ACC112 (cell line): ENCODE measurements at regions not wholly inside any gene's neighbourhood (a gene's known extent, or its start where the extent isn't known, plus 50 kb on each side); places are given as distances from the start of the nearest gene placed in this dataset.
A peak's percentile ranks its signal among the peaks of the same experiment; 100 is the strongest.

Source experiments
- H2AFZ ChIP-seq: fragments of 200-600 bp; sonication (generic); one replicate; pipeline ENCODE4 v1.6.0; 2017; ENCODE audit warnings: antibody characterized with exemption, low read length; ENCODE audit not compliant: unreplicated experiment
- H3K27ac ChIP-seq: fragments of 200-600 bp; sonication (generic); 2 replicates; pipeline ENCODE4 v1.5.1; 2014; ENCODE audit warnings: low read depth, mild to moderate bottlenecking, antibody characterized with exemption, low read length, moderate library complexity
- H3K27me3 ChIP-seq: fragments of 200-600 bp; sonication (generic); 2 replicates; pipeline ENCODE4 v1.6.1; 2014; ENCODE audit warnings: mild to moderate bottlenecking, antibody characterized with exemption, low read length, moderate library complexity, mixed read lengths; ENCODE audit not compliant: insufficient read depth
- H3K36me3 ChIP-seq: fragments of 200-600 bp; sonication (generic); 2 replicates; pipeline ENCODE4 v1.6.1; 2016; ENCODE audit warnings: mild to moderate bottlenecking, antibody characterized with exemption, low read length, moderate library complexity, mixed read lengths; ENCODE audit not compliant: insufficient read depth
- H3K4me1 ChIP-seq: fragments of 200-600 bp; sonication (generic); one replicate; pipeline ENCODE4 v1.6.1; 2016; ENCODE audit warnings: low read length, mixed read lengths; ENCODE audit not compliant: insufficient read depth, unreplicated experiment, control insufficient read depth
- H3K4me3 ChIP-seq: fragments of 200-600 bp; sonication (generic); 2 replicates; pipeline ENCODE4 v1.5.1; 2014; ENCODE audit warnings: mild to moderate bottlenecking, low read depth, low read length
- H3K79me2 ChIP-seq: fragments of 200-600 bp; sonication (generic); one replicate; pipeline ENCODE4 v1.6.0; 2016; ENCODE audit warnings: low read length; ENCODE audit not compliant: control insufficient read depth, unreplicated experiment, insufficient read depth

DNA sequence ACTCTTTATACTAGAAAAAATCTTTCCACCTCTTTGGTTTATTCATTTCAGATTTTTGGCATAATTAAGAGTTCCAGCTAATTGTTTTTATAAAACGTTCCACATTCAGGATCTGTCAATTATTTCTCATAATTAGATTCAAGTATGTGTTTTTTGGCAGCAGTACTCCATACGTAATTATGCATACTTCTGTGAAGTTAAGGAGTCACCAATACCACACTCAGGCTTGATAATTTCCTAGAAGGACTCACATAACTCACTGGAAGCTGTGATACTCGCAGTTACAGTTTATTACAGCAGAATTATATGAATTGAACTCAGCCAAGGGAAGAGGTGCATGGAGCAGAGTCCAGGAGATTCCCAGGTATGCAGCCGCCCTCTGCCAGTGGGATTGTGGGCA lies 290.5 kb upstream of the AKR1E2 start:
- Histone ChIP-seq H3K4me3 (no peak overlapping the region), H3K27ac (no peak overlapping the region), H3K27me3 (no peaks in the 10 kb centered on the region), H2AFZ (no peak overlapping the region), H3K4me1 (peaks cover 12% of the 10 kb centered on the region), H3K36me3 (no peaks in the 10 kb centered on the region), H3K79me2 (no peaks in the 10 kb centered on the region)

DNA sequence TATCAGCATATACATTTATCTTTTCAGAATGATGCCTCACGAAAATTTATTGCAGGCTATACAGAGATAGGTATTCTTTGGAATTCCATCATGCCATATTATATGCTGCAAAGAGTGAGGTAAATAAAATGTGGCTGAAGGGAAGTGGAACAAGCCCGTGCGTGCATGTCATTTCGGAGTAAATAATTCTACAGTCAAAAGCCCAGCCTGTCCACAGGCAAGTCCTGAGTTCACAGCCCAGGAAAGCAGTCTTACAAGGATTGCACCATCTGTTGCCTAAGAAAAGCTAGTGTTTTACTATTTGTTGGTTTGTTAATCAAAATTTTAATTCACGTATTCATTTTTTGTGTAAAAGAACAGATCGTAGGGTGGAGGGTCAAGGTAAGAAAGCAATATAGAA lies 292.4 kb upstream of the AKR1E2 start:
- H2AFZ ChIP-seq: peak overlapping the region; percentile 15
- H3K4me1 ChIP-seq: peaks cover 12% of the 10 kb centered on the region
- peak overlapping the region; percentile 6; the same call in 1 of the 2 replicates for H3K4me3 ChIP-seq
- no peaks in the 10 kb centered on the region for H3K36me3 ChIP-seq
- peak overlapping the region; percentile 89 for H3K27ac ChIP-seq
- no peaks in the 10 kb centered on the region for H3K79me2 ChIP-seq
- H3K27me3 ChIP-seq: no peaks in the 10 kb centered on the region

DNA sequence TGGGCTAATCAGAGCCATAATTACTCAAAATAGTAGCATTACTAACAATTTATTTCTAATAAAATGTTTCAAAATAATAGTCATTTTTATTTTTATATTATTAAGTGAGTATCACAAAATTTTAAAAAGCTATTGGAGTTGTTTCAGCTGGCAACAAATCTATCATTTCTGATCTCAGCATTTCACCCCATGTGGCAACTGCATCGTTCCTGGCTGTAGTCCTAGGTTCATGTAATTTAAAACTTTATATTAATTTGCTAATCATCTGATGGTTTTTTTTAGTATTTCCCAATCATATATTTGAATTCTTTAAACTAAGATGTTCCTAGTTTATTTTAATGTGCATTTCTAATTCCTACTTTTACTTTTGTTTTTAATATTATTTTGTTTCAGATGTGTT lies 293.0 kb upstream of the AKR1E2 start:
- peaks cover 14% of the 10 kb centered on the region for H3K4me1 ChIP-seq
- H3K27me3 ChIP-seq: no peaks in the 10 kb centered on the region
- peak overlapping the region; percentile 89 for H3K27ac ChIP-seq
- H2AFZ ChIP-seq: peak overlapping the region; percentile 82
- no peaks in the 10 kb centered on the region for H3K79me2 ChIP-seq
- peak overlapping the region; percentile 6; the same call in 1 of the 2 replicates for H3K4me3 ChIP-seq
- H3K36me3 ChIP-seq: no peaks in the 10 kb centered on the region

DNA sequence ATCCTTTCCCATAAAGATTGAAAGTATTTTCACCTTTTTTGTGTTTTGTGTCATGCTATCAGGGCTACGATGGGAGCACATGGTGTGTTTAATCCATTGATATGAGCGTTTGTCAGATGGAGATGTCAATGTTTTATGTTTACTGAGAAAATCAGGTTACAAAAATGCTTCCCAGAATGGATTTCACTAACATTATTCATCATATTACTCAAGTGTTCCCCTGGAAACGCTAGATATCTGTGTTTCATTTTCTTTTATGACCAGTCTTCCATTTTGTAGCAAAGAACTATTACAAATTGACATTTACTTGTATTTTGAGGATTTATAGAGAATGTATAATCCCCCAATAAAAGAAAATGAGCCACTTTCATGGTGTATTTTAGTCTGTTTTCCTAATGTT lies 293.5 kb upstream of the AKR1E2 start:
- Histone ChIP-seq H3K27ac (peak overlapping the region; percentile 89), H3K4me3 (0 out of 2 replicates have a peak overlapping the region, but pooled peaks have one; percentile 1), H3K36me3 (no peaks in the 10 kb centered on the region), H3K27me3 (no peaks in the 10 kb centered on the region), H2AFZ (peak overlapping the region; percentile 82), H3K4me1 (peaks cover 19% of the 10 kb centered on the region), H3K79me2 (no peaks in the 10 kb centered on the region)

DNA sequence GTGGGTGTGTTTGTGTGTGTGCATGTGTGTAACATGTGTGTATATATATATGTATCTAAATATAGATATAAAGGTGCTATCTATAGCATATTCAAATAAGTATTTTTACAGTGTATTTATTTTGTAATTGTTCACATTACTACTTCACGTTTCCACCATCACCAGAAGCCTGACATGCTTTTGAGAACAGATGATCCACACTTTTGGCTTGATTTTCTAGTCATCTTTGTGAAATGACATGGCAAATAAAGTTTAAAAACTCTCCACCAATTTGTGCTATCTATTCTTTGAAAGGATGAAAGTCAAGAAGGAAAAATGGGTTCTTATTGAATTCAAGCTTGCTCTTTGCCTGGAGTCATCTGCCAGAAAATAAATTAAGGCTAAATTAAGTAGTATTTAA lies 294.0 kb upstream of the AKR1E2 start:
- no peaks in the 10 kb centered on the region for H3K36me3 ChIP-seq
- H3K27me3 ChIP-seq: no peaks in the 10 kb centered on the region
- H3K27ac ChIP-seq: peak overlapping the region; percentile 89
- peak overlapping the region; percentile 82 for H2AFZ ChIP-seq
- H3K4me1 ChIP-seq: peaks cover 24% of the 10 kb centered on the region
- 0 out of 2 replicates have a peak overlapping the region, but pooled peaks have one; percentile 1 for H3K4me3 ChIP-seq
- H3K79me2 ChIP-seq: no peaks in the 10 kb centered on the region

DNA sequence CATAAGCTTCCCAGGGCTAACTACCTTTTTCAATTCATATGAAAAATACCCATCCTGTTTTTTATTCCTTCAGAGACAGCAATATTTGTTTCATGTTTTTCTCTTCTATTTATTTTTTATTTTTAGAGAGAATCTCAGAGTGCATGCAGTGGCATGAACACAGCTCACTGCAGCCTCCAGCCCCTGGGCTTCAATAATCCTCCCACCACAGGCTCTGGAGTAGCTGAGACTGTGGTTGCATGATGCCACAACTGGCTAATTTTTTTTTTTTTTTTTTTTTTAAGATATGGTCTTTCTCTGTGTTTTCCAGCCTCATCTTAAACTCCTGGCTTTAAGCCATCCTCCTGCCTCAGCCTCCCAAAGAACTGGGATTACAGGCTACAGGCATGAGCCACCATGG lies 296.7 kb upstream of the AKR1E2 start:
- no peaks in the 10 kb centered on the region for H3K27me3 ChIP-seq
- H3K36me3 ChIP-seq: no peaks in the 10 kb centered on the region
- H2AFZ ChIP-seq: no peak overlapping the region
- H3K27ac ChIP-seq: no peak overlapping the region
- peaks cover 25% of the 10 kb centered on the region for H3K4me1 ChIP-seq
- H3K4me3 ChIP-seq: no peak overlapping the region
- no peaks in the 10 kb centered on the region for H3K79me2 ChIP-seq

DNA sequence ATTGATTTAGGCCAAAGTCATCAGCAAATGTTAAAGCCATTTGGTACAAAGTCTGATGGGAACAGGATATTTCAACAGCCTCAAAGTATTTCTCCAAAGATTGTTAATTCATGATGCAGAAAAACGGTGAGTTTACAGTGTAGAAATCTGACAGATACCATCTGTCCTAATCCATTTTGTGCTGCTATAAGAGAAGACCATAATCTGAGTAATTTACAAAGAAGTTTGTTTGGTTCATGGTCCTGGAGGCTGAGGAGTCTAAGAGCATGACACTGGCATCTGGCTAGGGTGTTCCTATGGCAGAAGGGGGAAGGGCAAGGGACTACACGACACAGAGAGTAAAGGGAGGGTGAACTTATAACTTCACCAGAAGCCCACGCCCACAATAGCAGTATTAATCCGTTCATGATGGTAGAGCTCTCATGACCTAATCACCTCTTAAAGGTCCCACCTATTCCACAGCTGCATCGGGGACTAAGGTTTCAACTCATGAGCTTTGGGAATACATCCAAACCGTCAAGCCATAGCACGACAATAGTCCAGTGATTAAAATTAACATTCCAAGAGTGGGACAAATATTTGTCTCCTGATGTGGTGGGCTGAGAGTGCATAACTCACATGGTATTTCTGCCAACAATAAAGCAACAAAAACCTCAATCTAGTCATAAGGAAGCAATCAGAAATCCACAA lies 298.6 kb upstream of the AKR1E2 start:
- peak overlapping the region; percentile 24; the same call in 1 of the 2 replicates for H3K4me3 ChIP-seq
- peak overlapping the region; percentile 95 for H2AFZ ChIP-seq
- H3K27ac ChIP-seq: peak overlapping the region; percentile 31
- no peaks in the 10 kb centered on the region for H3K36me3 ChIP-seq
- H3K27me3 ChIP-seq: no peaks in the 10 kb centered on the region
- peaks cover 17% of the 10 kb centered on the region for H3K4me1 ChIP-seq
- H3K79me2 ChIP-seq: no peaks in the 10 kb centered on the region

DNA sequence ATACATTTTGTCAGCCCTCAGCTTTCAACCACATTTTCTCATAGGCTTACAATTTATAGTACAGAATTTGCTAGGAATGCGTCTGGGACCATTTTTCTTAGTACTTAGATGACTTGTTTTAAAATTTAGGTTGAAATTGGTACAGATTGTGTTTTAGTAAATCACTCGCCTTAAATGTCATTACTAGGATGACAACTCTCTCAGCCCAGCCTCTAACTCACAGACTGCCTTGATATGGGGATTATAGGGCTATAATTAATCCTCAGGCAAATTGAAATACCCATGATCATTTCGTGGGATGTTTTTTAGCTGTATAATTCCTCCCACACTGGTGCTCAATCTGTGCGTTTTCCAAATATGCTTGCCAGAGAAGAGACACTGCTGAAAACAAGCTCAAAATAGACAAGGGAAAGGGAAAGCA lies 299.7 kb upstream of the AKR1E2 start:
- peak overlapping the region; percentile 86 for H2AFZ ChIP-seq
- no peaks in the 10 kb centered on the region for H3K27me3 ChIP-seq
- H3K79me2 ChIP-seq: no peaks in the 10 kb centered on the region
- no peak overlapping the region for H3K4me3 ChIP-seq
- no peak overlapping the region for H3K27ac ChIP-seq
- H3K4me1 ChIP-seq: peaks cover 13% of the 10 kb centered on the region
- no peaks in the 10 kb centered on the region for H3K36me3 ChIP-seq

DNA sequence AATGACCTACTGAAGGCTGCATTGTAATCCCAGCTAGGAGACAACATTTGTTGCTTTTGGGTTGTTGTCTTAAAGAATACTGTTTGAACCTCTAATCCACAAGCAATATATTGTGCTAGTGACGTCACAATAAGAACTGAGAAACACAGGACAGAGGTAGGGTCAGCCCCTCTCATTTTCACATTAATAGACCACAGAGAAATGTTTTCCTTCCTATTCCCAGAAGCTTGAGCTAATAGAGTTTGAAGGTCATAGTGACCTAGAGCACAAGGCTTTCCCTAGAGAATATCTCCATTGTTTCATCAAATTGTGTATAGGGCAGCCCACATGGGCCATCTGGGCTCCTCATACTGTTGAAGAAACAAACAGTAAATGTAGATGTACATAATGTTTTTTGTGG lies 300.9 kb upstream of the AKR1E2 start:
- Histone ChIP-seq H3K27me3 (no peaks in the 10 kb centered on the region), H3K36me3 (no peaks in the 10 kb centered on the region), H3K79me2 (no peaks in the 10 kb centered on the region), H2AFZ (no peak overlapping the region), H3K4me1 (peaks cover 19% of the 10 kb centered on the region), H3K4me3 (no peak overlapping the region), H3K27ac (no peak overlapping the region)

DNA sequence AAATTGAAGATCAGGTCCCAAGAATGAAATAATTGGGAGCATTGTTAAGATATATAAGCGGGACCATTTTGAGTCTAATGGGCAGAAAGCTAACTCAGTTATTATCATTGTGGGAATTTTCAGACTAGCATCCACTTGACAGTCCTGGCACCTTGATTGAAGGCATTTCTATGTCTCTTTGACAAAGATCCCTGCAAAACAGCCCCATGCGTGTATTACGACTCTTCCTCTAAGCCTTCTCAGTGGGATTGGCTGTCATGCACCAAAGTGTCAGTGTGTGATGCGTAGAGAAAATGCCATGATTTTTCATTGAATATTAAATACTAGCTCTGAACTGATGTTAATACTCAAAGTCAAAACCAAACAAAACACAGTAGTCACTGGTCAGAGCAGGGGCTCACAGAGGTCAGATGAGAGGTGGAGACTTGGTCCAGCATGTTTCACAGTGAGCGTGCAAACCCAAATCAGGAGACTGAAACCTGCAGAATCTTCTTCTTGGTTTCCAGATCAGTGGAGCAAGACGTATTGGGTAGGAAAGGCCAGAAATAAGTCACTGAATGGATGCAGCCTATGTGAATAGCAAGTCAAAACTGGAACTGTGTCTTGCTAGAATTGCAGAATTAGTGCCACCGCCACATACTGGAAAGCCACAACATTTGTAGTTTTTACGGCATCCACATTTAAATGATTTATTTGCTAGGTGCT lies 303.6 kb upstream of the AKR1E2 start:
- Histone ChIP-seq H3K36me3 (no peaks in the 10 kb centered on the region), H3K4me1 (peaks cover 19% of the 10 kb centered on the region), H3K27ac (no peak overlapping the region), H3K79me2 (no peaks in the 10 kb centered on the region), H3K27me3 (no peaks in the 10 kb centered on the region), H2AFZ (no peak overlapping the region), H3K4me3 (no peak overlapping the region)
